CD1c-positive myeloid dendritic cell (primary cell): ENCODE measurements at regions not wholly inside any gene's neighbourhood (a gene's known extent, or its start where the extent isn't known, plus 50 kb on each side); places are given as distances from the start of the nearest gene placed in this dataset.
A peak's percentile ranks its signal among the peaks of the same experiment; 100 is the strongest.

Source experiments
- DNase-seq: peaks from one replicate; pipeline ENCODE4 v3.0.0-alpha.2; 2016; ENCODE audit errors: extremely low spot score

DNA sequence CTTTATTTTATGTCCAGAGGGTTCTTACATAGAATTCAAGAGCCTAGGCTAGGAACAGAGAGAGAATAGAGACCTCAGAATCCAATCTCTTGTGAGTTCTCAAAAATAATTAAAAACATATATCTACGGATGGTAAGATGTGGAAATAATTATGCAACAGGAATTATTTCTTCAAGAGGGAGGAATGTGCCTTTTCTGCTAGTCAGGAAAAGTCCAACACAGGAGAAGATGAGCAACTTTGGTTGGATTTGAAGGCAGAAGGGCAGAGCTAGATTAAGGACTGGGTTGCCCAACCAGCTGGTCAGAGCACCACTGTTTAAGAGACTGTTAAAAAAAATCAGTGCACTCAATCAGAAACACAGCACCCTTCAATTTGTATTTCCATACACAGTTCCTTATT, 365.5 kb downstream of the ETNK1 start:
- DNase-seq: no peak

DNA sequence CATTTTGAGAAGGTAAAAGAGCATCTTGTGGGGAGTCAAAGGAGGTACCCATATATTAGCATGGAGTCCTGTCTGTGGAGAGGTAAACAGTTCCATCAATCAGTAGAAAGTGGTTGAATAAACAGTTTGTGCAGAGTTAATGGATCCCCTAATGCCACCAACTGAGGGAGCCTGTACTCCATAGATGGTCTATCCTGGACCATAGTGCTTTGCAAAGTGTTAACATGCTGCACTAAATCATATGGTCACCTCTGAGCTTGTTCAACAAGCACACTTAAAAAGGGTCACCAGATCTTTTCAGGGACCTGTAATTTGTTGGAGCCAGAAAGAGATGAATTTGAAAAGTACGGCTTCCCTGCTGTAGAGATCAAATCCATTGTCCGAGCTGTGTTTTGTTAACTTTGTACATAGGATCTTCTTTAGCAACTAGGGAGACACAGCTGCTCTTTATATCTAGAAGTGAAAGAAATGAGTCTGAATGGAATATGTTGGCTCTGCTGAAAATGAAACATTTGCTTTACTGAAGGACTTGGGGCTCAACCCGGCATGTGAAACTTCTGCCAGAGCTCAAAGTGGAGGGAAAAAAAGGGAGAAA, 366.4 kb downstream of the ETNK1 start:
- no peak for DNase-seq

DNA sequence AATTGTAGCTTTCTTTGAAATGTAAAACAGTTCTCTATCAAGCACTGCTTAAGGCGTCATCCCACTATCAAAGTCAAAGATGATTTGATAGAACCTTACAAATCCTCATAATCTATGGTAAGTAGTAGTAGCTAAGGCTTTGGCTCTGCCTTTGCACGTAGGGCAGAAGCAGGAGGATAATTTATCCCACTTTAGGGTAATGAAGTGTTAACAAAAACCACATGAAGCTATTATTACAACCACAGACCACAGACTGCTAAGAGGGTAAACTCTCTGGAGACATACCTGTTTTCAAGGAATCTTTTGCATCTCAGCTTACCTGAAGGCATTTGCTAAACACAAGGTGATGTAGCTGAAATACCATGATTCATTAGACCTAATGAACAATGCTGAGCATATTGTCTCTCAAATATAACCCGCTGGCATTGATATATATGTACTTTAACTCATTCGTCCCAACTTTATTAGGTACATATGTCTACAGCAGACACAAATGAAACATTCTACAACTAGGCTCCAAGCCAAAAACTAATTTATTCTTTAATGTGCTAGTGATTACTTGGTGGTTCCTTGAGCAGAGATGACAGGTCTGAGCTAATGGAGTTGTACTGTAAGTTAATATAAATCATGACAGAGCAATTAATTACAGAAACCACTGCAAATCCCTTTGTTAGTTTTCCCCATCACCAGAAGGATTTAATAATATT, 368.8 kb downstream of the ETNK1 start:
- DNase-seq: no peak

DNA sequence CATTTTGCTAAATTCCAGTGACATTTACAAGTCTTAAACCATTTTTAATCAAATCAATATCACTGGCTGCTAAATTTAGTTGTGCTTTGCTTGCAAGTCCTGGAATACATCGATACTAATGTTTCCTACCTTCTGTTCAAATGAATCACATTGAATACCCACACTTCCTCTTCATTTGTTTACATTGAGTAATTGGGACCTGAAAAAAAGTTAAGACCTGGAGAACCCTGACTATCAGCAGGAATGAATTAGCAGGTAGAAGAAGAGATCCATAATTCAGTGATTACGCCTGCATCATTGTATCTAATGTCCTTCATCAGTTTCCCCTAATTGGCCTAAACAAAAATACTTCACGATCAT, 369.3 kb downstream of the ETNK1 start:
- no peak for DNase-seq

DNA sequence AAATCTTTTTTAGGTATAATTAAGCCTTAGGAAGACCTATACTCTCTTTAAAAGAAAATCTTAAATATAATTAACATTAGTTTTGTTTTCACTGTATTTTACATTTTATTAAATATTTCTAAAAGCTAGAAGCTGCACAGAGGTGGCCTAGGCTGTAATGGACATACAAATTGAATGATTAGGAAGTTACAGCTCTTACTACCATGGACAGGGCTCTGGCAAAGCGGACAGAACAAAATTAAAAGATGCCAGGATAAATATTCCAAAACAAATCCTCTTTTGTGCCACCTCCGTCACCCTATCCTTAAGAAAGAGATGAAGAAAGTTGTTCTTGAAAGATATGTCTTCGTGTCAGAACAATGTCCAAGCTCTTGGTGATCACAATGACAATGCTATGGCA, 376.5 kb downstream of the ETNK1 start:
- no peak for DNase-seq

DNA sequence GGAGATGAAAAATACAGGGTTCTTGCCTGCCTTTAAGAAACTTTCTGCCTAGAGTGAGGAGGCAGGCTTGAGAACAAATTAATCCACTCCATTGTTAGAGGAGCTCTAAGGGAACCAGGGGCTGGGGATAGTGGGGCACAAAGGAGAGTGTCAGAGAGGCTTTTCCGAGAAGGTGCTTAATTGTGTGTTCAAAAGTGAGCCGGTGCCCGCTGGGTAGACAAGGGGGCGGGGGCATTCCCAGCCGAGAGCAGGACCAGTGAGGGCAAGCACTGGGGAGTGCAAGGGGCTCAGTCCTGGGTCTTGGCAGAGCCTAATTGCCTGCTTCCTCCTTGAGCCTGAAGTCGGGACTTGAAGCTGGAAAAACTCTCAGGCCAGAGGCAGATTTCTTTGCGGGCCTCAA, 377.4 kb downstream of the ETNK1 start:
- DNase-seq: no peak

DNA sequence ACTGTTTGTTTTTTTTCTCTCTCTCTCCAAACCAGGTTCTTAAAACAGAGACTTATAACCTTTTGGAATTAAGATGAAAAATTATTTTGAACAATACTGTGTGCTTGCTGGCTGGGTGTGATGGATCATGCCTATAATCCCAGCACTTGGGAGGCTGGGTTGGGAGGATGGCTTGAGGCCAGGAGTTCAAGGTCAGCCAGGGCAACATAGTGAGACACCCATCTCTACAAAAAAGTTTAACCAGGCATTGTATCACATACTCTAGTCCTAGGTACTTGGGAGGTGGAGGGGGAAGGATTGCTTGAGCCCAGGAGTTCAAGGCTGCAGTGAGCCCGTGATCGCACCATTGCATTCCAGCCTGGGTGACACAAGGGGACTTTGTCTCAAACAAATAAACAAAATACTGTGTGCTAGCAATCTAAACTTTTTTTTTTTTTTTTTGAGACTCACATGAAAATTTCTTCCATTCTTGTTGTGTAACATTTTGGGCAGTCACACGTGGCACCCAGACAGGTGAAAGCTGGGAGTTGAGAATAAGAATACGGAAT, 379.6 kb downstream of the ETNK1 start:
- no peak for DNase-seq

DNA sequence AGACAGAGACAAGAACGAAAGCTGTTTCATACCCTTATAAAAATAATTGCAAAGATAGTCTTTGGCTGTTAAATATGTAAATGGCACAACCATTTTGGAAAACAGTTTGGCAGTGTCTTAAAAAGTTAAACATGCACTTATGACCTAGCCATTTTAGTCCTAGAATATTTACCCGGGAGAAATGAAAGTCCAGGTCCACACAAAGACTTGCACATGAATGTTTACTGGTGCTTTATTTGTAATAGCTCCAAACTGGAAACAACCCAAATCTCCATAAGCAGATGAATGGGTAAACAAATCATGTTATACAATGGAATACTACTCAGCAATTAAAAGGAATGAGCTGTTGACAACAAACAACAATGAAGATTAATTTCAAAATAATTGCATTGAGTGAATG, 380.4 kb downstream of the ETNK1 start:
- DNase-seq: no peak

DNA sequence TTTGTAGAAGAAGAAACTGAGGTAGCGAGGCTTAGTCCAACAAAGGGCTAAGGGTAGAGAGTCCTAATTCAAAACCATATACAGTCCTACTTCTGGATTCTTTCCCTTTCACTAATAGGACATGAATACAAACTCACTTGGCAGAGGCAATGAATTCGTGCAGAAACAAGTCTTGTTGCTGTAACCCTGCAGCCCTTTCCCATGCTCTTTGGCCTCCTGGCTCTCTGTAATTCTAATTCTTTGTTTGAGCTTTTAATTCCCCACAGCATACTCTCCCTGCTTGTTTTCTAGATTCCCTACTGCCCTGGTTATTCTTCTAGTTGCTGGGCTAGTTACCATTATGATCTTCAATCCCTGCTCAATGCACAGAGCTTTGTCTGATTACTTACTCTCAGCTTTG, 381.4 kb downstream of the ETNK1 start:
- no peak for DNase-seq

DNA sequence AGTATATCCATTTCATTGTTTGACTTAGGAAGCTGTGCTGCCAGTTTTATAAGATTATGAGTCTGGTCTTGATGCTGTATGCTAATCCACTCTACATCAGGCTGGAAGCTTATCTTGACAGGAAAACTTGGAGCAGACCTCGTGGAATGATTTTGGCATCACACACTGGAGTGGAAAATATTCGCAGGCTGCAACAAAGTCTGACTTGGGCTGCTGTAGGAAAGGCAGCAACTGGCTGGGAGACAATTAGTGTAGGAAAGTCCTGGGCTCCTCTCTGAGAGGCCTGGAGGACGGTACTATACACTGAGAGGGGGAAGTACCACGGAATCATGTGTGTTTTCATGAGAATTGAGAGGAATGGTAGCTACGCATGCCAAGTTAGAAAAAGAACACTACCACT, 383.7 kb downstream of the ETNK1 start:
- DNase-seq: no peak

DNA sequence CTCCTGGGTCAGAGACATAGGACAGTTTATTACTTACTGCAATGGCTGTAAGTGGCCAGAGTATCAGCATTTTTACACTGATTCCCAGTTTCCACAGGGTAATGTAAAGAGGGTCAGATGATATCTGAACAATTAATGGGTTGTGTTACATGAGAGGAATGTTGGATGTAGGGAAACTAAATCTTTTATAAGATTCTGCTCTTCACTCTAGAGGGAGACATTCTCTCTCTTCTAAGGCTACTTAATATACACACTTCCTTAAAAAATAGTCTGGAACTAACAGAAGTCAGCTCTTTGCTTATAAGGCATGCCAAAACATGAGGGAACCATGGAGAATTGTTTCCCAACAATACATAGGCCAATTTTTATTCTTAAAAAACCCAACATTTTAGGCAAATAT, 389.8 kb downstream of the ETNK1 start:
- no peak for DNase-seq

DNA sequence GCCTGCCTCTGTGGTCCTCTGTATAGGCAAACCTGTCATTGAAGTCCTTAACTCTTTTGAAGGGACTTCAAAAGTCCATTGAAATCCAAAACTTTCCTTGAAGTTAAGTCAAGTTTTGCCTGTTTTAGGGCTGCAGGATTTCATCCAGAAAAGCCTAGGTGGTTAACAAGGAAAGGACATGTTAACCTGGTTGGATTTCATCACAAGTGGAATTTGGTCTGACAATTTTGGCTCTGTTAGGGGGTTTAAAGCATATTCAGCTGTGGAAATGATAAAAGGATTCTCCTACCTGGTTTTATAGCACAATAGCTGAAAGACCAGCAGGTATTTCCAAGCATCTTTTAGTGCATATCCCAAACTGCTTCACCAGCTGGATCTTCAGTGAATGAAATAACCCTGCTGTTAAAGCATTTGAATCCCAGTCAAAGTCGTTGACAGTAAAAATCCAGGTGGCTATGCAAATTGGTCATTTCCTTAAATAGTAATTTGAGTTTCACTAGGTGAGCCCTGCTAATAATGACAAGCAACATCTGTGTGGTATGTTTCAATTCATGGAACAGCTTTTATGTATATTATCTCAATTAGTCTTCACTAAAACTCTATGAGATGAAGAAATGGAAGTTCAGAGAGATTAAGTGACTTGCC, 400.5 kb downstream of the ETNK1 start:
- no peak for DNase-seq

DNA sequence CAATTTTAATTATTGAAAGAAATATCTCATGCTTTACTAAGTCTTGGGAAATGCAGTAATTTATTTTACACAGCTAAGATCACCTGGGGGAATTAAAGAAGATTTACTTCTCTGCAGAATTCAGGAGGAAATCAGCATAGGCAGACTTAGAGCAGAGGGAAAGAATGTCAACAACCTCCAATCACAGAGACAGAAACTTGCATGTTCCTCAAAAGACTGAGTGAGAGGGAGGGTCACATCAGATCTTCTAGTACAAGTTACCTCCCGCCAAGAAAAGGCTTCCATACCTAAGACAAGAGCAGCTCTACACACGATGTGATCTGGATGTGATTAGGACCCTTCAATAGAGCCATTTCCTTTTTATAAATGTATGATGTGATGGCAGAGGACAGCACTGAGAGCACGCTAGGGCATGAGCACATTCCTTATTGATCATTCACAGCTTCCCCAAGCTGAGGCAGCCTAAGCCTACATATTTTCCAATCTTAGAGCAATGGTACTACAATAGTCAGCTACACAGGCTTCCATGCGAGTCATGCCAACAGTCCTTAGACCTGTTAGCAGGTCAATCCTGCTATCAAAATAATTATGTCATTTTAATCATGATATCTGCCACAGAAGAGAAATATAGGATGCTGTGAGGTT, 403.3 kb downstream of the ETNK1 start:
- no peak for DNase-seq

DNA sequence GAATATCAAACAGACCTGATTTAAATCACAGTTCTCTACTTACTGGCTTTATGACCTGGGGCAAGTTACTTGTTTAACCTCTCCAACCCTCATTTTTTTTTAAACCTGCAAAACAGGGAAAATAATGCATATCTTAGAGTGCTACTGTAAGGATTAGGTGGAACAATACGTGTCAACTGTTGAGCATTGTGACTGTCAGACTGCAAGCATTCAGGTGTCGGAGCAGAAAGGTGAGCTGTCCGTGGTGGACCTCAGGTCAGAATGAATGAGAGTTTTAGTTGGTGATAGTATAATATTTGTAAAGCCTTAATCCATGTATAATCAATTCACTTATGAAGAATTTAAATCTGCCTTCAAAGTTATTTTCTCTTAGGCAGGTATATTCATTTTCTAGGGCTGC, 404.2 kb downstream of the ETNK1 start:
- DNase-seq: no peak

DNA sequence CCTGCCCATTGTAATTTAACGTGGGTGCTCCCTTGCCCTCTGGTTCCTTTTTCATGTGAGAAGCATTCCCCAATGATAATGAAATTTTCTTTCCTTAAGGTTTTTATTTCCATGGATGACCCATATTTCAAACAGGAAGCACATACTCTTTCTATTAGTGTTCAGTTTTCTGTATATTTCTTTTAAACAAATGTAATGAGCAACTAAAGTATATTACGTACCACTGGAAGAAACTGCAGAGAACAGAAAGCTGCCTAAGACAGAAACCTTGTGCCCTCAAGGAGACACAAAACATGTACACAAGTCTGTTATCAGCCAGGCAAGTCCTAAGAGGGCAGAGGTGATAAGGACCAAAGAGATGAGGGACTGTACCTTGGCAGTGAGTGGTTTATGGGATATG, 414.9 kb downstream of the ETNK1 start:
- DNase-seq: no peak

DNA sequence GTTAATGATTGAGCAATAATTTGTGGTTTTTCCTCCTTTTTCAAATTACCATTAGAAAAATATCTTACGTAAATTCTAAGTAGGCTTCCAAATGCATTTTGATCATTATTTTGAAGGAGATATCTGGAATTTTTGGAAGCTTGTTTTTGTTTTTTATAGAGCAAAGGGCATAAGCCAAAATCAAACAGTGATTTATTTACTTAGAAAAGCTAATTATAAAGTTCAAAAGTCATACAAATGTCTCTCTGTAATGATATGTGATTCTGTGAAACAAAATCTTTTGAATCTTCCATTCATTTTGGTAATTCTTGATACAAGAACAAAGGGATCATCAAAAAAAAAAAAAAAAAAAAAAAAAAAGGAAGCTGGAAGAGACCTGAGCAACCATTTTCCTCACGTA, 416.8 kb downstream of the ETNK1 start:
- DNase-seq: no peak

DNA sequence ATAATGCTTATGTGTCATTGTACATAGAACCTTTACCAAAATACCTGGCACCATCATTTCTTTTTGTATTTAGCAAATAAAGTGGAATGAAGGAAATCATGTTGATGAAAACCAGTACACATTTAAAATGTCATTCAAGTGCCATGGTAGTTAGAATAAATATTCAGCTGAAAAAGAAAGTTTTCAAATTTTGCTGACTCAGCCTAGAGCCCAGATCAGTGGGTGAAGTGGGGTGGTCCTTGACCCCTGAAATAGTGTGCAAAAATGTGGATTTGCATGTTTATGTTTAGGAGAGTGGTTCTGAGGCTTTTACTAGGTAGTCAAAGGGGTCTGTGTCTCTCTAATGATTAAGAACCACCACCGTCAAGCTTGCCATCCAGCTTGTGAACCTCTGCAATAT, 418.7 kb downstream of the ETNK1 start:
- no peak for DNase-seq

DNA sequence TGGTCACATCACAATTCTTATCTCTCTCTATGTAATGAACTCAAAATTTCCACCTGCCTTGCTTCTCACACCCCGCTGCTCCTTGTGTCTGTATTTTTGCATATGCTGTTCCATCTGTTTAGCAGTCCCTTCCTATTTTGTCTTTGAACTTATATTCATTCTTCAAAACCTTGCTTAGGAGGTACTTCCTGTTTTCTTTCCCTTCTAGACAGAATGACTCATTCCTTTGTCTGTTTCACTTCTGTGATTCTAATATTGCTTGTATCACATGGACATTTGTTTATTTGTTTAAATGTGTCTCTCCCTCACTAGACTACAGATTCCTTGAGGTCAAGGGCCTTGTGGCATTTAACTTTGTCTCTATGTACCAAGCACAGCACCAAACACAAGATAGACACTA, 424.2 kb downstream of the ETNK1 start:
- peak; percentile 20 for DNase-seq

DNA sequence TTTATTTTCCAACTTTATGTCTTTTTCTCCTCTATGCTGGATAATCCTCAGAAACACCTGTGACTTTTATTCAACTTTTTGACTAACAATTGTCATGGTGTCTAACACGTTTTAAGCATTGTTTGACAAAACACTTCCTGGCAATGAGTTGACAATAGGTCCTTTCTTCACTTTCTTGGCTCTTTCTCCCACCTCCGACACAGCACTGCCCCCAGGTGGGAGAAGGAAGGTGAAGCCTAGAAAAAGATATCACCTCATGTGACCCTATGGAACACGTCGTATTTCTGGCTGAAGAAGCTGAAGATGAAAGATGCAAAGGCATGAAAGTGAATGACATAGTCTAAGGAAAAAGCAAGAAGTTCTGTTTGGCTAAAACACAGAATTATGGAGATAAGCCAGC, 430.0 kb downstream of the ETNK1 start:
- DNase-seq: no peak

DNA sequence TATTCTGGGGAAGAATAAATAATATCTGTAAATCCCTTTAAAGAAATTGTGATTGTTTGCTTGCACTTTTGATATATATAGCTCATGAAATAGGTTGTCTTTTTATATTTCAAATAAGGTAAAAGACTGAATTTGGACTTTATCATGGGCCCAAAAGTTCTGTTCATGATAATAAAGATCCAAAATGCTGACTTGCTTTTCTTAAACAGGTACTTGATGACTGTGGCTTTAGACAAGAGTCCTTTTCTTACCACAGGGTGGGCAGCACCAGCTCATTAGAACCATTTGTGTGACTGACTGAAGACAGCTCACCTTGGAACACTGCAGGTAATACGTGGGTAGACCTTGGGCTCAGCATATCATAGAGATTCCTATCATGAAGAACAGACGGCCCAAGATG, 432.6 kb downstream of the ETNK1 start:
- DNase-seq: no peak

DNA sequence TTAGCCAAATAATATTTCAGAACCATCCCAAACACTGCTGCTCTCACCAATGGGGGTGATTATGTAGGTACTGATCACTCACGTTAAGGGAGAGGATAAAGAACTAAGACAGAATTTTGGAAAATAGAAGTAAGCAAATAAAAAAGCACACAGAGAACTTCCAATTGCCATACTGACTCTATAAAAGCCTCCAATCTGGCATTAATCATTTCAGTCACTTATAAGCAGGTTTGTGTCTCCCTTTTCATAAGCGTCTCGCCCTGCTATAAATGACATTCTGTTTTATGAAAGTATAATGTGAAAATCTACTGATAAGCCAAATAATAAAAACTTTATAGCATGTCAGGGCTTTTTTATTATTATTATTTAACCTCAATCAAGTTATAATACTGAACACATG, 435.2 kb downstream of the ETNK1 start:
- DNase-seq: no peak

DNA sequence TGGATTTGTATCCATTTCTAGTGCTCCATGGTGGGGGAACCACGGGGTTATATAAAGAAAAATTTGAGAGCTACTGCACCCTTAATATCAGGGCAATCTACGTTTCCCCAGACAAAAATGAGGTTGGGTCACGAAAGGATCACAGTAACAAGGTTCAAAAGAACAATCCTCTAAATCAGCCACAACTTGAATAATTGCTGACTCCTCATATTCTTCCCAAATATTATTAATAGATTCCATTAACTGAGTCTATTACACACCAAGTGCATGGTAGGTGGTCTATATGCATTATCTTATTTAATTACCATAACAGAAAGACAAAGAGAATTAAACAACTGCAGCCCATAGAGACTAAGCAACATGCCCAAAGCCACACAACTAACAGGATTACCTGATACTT, 438.2 kb downstream of the ETNK1 start:
- DNase-seq: no peak

DNA sequence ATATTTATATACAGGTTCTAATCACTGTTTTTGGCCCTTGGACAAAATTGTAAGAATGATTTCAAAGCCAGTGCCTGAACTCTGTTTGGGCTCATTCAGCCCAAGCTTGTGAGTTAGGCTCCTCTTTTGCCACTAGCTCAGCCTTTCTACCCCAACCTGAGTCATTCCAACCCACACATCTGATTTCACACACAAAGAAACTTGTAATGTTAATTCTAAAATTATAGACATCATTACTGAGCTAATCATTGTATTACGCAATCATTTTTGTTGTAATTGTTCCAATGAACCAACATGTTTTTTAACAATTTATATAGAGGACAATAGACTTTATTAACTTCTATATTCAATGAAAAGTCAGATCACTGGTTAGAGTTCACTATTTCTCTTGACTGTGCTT, 441.1 kb downstream of the ETNK1 start:
- no peak for DNase-seq
